Lung microvascular endothelial cell (primary cell): ENCODE measurements at regions not wholly inside any gene's neighbourhood (a gene's known extent, or its start where the extent isn't known, plus 50 kb on each side); places are given as distances from the start of the nearest gene placed in this dataset.
A peak's percentile ranks its signal among the peaks of the same experiment; 100 is the strongest.
"Not testable (repeated sequence)": the region's sequence is repeated elsewhere in the genome, so short reads cannot be mapped to it uniquely, and the experiment has no call there.

ENCODE experiments used
- DNase-seq, 2 donors: peaks; one replicate each; pipeline versions ENCODE4 v3.0.0 to v3.0.0-alpha.2; 2010; ENCODE audit warnings: low read depth in 2 of 2

DNA sequence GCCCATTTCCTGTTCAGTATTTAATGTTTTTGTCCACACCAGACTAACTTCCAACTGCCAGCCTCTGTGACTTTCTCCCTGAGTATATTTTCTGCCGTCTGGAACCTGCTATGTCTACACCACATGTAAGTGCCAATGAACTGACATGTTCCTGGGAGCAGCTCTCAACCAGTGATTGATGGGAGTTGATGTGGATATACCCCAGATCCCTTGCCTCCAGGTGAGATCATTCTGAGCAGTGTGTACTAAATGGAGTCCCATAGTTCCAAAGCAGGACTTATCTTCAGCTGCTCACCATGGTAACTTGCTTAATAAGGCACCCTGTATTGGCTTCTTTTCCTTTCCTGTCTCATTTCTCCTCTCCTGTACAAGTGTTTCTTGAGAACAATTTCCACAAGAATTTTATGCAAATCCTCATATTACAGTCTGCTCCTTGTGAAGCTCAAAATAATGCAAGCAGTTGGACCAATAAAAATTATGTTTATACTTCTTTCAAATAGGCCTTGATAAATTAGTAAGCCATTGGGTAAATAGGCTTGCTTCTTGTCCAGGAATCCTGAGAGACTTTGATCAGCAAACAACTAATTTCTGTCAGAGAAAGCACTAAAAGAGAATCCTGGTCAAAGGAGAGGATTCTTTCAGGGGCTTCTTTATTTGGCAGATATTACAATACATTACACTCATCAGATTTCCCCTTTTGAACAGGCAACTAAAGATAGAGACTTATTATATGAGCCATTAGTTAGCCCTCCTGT lies 911.7 kb upstream of the NDST4 start:
- no peak for DNase-seq

DNA sequence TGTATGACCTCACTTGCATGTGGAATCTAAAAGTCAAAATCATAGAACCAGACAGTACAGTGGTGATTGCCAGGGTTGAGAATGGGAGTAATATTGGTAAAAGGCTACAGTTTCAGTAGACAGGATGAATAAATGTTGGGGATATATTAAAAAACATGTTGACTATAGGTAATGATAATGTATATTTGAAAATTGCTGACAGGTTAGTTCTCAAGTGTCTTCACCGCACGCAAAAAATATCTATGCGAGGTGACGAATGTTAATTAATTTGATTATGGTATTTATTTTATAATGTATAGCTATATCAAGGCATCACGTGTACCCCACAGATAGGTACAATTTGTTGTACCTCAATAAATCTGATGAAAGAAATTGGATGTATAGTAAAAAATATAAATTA lies 909.6 kb upstream of the NDST4 start:
- DNase-seq: no peak

DNA sequence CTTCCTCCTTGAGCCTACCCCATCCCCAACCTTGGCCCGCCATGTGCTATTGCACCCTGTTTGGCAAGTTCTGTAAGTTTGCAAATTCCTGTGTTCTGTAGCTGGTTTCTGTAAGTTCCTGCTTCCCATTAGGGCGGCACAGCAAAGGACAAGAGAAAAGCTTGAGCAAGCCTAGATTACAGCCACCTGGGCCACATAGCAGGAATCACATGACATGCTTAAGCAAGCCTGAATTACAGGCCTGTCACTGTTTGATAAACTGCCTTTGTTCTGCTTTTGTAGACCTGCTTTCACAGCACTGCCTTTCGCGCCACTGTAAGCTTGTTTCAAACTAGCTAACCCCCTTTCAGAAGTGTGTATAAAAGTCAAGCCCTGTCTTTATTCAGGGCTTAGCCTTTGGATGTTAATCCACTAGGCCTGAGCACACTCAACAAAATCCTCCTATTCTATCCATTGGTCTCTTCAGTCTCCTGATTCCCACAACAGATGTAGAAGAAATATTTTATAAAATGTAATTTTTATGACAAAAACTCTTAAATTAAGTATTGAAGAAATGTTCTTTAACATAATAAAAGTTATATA lies 906.8 kb upstream of the NDST4 start:
- no peak for DNase-seq

GRCh38 chr4:116018831-116019230 lies 905.4 kb upstream of the NDST4 start:
- DNase-seq: no peak

DNA sequence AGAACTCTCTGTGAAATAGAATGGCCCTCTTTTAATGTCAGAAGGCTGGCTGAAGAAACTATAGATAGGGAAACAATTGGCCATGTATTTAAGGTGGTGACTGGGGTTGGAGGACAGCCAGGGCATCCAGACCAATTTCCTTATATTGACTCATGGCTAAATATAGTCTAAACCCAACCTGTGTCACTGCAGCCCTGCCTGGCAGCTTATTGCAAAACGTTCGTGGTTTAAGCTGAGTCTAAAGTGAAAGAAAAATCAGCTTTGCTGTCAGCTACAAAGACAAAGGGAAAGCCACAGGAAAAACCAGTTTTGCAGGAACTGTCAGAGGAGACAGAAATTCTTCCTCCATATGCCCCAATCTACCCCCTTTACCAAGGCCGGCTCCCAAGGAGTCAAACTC lies 902.8 kb upstream of the NDST4 start:
- DNase-seq: peak in 1 of 2 donors; percentile 56

- DNase-seq: no peak
Measured at GRCh38 chr4:116015549-116015948, 902.1 kb upstream of the NDST4 start.

- no peak for DNase-seq
Measured at GRCh38 chr4:116015062-116015461, 901.6 kb upstream of the NDST4 start.

DNA sequence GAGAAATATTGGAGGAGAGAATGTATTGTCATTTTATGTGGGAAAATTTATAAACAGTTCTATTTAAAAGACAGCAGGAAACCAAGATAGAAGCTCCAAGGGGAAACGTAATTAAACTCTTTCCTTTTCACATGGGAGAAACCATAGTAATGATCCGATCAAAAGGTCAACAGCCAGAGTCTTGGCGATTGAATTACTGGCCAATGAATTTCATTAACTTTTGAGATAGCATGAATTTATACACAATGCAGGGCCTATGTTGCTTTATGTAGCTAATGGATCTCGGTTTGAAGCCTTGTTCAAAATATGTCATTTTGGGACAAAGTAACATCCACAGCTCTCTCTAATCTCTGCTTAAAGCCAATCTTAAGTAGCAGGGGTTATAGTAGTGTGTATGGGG lies 897.5 kb upstream of the NDST4 start:
- no peak for DNase-seq

DNA sequence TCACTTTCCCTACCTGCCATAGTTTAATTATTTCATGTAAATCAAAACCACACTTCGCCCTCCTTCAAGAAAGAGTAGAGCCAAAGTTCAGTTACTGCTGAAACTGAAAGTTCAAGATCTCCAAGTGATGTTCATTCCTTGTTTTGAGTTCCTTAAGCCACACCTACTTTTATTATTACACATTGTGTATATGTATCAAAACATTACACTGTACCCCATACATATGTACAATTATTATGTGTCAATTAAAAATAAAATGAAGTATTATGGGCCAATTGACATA lies 892.3 kb upstream of the NDST4 start:
- DNase-seq: no peak

DNA sequence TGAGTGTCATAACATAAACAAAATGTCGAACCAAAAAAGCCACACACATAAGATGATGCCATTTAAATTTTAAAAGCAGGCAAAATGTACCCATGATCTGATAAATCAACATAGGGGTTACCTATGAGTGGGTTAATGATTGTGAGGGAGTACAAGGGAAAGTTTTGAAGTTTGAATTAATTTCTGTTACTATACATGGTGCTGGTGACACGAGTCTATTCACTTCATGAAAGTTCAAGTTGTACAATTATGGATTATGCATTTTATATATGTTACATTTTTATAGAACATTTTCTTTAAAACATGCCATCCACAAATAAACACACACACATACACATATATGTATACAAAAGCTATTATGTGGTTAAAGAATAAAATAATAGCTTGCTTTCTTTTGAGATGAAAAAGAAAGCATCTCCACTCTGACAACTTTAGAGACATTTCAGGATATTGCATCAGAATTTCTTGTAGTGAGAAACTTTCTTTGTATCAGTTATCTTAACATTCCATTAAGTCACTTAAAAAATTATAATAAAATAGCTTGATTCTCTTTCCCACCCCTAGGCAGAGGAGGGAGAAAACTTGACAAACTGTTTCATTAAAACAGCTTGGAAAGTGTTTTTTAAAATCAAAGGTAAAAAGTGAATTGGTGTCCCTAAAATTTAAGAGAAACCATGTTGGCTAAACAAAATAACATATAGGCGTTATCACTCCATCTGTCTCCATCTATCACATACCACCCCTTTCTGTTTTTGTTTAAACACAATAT lies 891.8 kb upstream of the NDST4 start:
- no peak for DNase-seq

DNA sequence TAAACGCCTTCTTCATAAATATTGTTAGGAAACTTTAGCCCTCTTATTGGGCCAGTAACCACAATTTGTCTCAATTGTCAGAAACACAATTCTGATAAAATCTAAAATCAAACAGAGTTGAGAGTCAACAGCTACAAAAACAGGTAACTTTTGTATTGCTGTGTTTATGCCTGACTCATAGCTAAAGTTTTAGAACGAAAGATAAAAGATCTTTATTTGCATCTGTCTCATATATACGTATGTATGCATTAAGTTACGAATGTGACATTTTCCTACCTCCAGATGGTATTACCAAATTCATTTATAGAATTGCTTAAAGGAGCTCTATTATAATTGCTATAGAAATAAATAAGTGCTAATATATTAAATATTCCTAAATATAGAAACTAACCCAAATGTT lies 887.9 kb upstream of the NDST4 start:
- no peak for DNase-seq

GRCh38 chr4:115986573-115986972 lies 873.2 kb upstream of the NDST4 start:
- DNase-seq: no peak

- not testable (repeated sequence) for DNase-seq
Measured at GRCh38 chr4:115975421-115976001, 862.1 kb upstream of the NDST4 start.

GRCh38 chr4:115973768-115974167 lies 860.3 kb upstream of the NDST4 start:
- DNase-seq: no peak

DNA sequence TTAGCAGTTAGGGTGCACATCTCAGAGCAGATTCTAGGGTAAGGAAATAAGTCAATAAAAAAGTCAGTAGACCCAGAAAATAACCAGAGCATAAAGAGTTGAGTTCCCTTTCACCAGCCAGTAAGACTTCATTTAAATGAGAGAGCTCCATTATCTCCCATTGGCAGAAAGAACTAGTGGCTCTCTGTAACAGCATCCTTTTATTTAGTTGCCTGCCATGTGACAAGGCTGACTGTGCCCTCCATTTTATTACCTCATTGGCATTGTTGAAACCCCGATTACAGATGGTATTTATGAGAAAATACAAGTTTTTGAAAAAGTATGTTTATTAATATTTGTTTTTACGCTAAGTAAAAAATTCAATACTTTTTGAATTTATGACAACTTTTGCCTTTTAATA lies 859.5 kb upstream of the NDST4 start:
- no peak for DNase-seq

- DNase-seq: no peak
Measured at GRCh38 chr4:115970859-115971258, 857.4 kb upstream of the NDST4 start.

- no peak for DNase-seq
Measured at GRCh38 chr4:115969756-115970155, 856.3 kb upstream of the NDST4 start.

GRCh38 chr4:115965588-115965987 lies 852.2 kb upstream of the NDST4 start:
- DNase-seq: no peak

DNA sequence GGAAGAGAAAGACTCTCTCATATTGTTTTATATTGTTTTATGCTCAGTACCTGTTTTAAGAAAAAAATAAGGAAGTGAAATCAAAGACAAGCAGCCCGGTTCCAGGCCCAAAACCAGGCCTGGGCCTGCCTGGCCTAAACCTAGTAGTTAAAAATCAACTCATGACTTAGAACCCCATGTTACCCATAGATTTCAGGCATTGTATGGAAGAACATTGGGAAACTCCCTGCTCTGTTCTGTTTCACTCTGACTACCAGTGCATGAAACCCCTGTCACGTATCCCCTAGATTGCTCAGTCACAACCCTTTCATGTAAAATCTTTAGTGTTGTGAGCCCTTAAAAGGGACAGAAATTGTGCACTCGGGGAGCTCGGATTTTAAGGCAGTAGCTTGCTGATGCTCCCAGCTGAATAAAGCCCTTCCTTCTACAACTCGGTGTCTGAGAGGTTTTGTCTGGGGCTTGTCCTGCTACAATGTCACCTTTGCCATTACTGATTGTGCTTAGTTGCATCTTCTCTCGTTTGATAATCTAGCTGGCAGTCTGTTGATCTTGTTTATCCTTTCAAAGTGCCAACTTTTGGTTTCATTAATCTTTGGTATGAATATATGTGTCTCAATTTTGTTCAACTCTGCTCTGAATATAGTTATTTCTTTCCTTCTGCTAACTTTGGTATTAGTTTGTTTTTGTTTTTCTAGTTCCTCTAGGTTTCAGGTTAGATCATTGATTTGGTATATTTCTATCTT lies 842.8 kb upstream of the NDST4 start:
- DNase-seq: not testable (repeated sequence)

DNA sequence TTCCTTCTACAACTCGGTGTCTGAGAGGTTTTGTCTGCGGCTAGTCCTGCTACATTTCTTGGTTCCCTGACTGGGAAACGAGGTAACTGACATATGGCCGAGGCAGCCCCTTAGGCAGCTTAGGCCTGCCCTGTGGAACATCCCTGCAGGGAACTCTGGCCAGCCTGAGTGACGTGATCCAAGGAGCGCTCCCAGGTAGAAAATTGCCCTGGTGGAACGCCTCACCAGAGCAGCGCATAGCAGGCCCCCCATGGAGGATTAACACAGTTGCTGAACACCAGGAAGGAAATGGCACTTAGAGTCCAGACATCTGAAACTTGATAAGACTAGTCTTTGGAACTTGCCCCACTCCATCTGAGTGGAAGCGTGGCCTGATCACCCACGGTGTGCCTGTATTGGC lies 837.4 kb upstream of the NDST4 start:
- DNase-seq: no peak

DNA sequence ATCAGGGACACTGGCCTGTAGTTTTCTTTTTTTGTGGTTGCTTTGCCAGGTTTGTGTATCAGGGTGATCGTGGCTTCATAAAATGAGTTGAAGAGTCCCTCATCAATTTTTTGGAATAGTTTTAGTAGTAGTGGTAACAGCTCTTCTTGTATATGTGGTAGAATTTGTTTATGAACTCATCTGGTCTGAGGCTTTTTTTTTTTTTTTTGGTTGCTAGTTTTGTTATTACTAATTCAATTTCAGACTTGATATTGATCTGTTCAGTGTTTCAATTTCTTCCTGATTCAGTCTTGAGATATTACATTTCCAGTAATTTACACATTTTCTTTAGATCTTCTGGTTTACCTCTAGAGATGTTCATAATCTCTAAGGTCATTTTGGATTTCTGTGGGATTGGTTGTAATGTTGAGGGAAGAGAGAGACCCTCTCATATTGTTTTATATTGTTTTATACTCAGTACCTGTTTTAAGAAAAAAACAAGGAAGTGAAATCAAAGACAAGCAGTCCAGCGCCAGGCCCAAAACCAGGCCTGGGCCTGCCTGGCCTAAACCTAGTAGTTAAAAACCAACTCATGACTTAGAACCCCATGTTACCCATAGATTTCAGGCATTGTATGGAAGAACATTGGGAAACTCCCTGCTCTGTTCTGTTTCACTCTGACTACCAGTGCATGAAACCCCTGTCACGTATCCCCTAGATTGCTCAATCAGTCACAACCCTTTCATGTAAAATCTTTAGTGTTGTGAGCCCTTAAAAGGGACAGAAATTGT lies 836.7 kb upstream of the NDST4 start:
- not testable (repeated sequence) for DNase-seq
